Thyroid gland (tissue), 4 donors: ENCODE measurements at regions not wholly inside any gene's neighbourhood (a gene's known extent, or its start where the extent isn't known, plus 50 kb on each side); places are given as distances from the start of the nearest gene placed in this dataset.

Experiments used
- DNase-seq, 2 donors: peaks; one replicate each; pipeline ENCODE4 v3.0.0-alpha.2; 2019
- H3K27ac ChIP-seq, 3 donors: fragments of 200-600 bp; sonication (generic); 1 replicate in 2 of 3; 2 replicates in 1 of 3; pipeline ENCODE4 v1.5.1; 2016 to 2019; ENCODE audit warnings: mild to moderate bottlenecking in 1 of 3, moderate library complexity in 1 of 3
- H3K27me3 ChIP-seq: fragments of 200-600 bp; sonication (generic); one replicate; pipeline ENCODE4 v1.5.1; 2019
- H3K36me3 ChIP-seq, 2 donors: fragments of 200-600 bp; sonication (generic); one replicate each; pipeline ENCODE4 v1.5.1; 2016 to 2019
- H3K4me1 ChIP-seq, 2 donors: fragments of 200-600 bp; sonication (generic); one replicate each; pipeline ENCODE4 v1.5.1; 2017 to 2019
- H3K4me3 ChIP-seq, 3 donors: fragments of 200-600 bp; sonication (generic); replicated peaks in 1 of 3; 1 replicate in 2 of 3; 2 replicates in 1 of 3; pipeline ENCODE4 v1.5.1; 2016; ENCODE audit warnings: mild to moderate bottlenecking in 1 of 3
- H3K9me3 ChIP-seq: fragments of 200-600 bp; sonication (generic); one replicate; pipeline ENCODE4 v1.5.1; 2017
- POLR2A ChIP-seq, 2 donors: fragments of 450-650 bp; IDR thresholded peaks; one replicate each; pipeline ENCODE4 v1.6.1; 2017; ENCODE audit warnings: antibody characterized with exemption in 2 of 2, mild to moderate bottlenecking in 2 of 2, moderate library complexity in 1 of 2
- whole genome bisulfite sequencing, 2 donors: methylation state at CpG; one replicate each; pipeline ENCODE4 v1.1.5; 2017; 5-methylcytosine and 5-hydroxymethylcytosine counted together
- intact Hi-C: fragments of 100-400 bp; cut with DNase I; formaldehyde crosslinking; loops from one replicate; pipeline ENCODE4 v1.15.1; 2023
- TF ChIP-seq, protein P1 (sequence below), 6 experiments: fragments of 200-600 bp in 3 of 6; fragments of 450-650 bp in 3 of 6; sonication (generic) in 3 of 6; IDR thresholded peaks; one replicate each; pipeline ENCODE4 v1.5.1; 2016 to 2019; ENCODE audit warnings: antibody characterized with exemption in 6 of 6, mild to moderate bottlenecking in 2 of 6, inconsistent platforms in 1 of 6, moderate library complexity in 1 of 6

DNA sequence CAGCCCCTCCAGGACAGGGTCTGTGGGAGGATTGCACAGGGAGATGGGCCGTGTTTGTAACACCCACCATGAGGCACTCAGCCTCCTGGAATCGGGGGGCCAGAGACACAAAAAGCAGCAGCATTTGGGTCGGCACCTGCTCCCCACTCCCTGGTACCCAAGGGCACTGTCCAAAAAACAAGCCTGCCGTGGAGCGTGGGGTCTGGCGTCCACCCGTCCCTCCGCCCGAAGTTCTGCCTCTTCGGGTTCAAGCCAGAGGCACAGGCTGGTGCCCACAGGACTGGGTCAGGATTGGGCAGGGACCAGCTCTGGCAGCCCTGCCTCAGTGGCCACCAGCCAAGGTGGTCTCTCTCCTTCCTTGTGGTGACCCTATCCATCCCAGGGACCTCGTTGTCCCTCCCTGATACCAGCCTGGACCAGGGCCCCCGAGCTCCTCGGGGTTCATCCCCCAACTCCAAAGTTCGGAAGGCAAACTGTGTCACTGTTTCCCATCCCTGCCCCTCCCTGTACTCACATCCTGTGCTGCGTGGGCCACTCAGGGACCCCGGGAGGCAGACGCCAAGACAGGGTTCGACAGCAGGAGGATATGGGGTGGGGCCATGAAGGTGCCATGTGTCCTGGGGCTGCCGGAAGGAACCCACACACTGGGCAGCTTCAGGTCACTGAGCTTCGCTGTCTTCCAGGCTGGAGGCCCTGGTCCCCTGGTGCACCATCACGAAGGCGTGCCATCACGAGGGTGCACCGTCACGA lies 126.0 kb upstream of the HDAC4 start:
- Histone ChIP-seq H3K36me3 (no peaks in the 10 kb centered on the region), H3K27me3 (no peaks in the 10 kb centered on the region), H3K4me1 (no peaks in the 10 kb centered on the region), H3K27ac (no peak overlapping the region), H3K4me3 (no peak overlapping the region), H3K9me3 (no peaks in the 10 kb centered on the region)
- intact Hi-C loops, result no loop called here
- DNase-seq, result no peak
- TF ChIP-seq, protein P1, sequence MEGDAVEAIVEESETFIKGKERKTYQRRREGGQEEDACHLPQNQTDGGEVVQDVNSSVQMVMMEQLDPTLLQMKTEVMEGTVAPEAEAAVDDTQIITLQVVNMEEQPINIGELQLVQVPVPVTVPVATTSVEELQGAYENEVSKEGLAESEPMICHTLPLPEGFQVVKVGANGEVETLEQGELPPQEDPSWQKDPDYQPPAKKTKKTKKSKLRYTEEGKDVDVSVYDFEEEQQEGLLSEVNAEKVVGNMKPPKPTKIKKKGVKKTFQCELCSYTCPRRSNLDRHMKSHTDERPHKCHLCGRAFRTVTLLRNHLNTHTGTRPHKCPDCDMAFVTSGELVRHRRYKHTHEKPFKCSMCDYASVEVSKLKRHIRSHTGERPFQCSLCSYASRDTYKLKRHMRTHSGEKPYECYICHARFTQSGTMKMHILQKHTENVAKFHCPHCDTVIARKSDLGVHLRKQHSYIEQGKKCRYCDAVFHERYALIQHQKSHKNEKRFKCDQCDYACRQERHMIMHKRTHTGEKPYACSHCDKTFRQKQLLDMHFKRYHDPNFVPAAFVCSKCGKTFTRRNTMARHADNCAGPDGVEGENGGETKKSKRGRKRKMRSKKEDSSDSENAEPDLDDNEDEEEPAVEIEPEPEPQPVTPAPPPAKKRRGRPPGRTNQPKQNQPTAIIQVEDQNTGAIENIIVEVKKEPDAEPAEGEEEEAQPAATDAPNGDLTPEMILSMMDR (IDR thresholded peaks at IDR 0.05), result no peak
- TF ChIP-seq POLR2A (IDR thresholded peaks at IDR 0.05), result no peak
- 90 to 93% methylated on average over 11 to 24 of the region's 25 CpGs for WGBS, 2 donors

DNA sequence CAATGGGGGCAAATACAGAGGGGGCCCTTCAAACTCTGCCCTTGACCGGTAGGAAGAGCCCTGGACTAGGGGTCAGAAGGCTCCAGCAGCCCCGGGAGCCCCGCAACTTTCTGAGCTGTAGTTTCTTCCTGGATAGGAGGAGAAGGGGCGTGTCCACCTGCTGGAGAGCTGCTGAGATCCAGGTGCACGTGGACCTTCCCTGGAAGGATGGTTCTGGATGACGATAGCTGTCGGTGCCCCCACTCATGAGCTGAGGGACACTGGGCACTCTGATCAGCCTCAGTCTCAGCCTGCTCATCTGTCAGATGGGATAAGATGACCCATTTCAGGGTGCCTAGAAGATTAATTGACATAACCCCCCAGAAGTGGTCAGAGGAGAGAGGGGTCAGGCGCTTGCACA lies 125.2 kb upstream of the HDAC4 start:
- Histone ChIP-seq H3K4me1 (no peaks in the 10 kb centered on the region), H3K27me3 (no peaks in the 10 kb centered on the region), H3K4me3 (no peak overlapping the region), H3K27ac (no peak overlapping the region), H3K9me3 (no peaks in the 10 kb centered on the region), H3K36me3 (no peaks in the 10 kb centered on the region)
- DNase-seq, result no peak
- TF ChIP-seq POLR2A (IDR thresholded peaks at IDR 0.05), result no peak
- TF ChIP-seq, protein P1 (IDR thresholded peaks at IDR 0.05), result no peak
- 74 to 76% methylated on average over 5 to 8 of the region's 8 CpGs for WGBS, 2 donors
- intact Hi-C loops, result no loop called here

DNA sequence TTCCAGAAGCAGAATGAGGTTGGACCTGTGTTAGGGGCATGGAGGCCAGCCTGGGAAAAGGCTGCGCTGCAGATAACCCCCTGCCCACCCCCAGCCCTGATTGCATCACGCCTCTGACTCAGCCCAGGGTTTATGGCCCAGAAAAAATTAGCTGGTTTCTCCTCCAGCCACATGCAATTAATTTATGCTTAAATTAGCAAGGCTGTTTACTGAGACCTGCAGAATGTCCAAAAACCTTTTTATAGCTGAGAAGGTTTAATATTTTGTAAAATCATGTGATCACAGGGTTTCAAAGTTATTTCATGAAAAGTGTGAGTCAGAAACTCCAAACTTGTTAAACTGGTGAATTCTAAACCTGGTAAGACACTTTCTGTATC lies 123.1 kb upstream of the HDAC4 start:
- Histone ChIP-seq H3K4me1 (no peaks in the 10 kb centered on the region), H3K4me3 (no peak overlapping the region), H3K9me3 (no peaks in the 10 kb centered on the region), H3K36me3 (no peaks in the 10 kb centered on the region), H3K27me3 (no peaks in the 10 kb centered on the region), H3K27ac (no peak overlapping the region)
- no peak for DNase-seq
- 49 to 79% methylated on average over 2 of the region's 2 CpGs for WGBS, 2 donors
- TF ChIP-seq, protein P1 (IDR thresholded peaks at IDR 0.05), result no peak
- no peak for TF ChIP-seq POLR2A (IDR thresholded peaks at IDR 0.05)
- intact Hi-C loops, result no loop called here

DNA sequence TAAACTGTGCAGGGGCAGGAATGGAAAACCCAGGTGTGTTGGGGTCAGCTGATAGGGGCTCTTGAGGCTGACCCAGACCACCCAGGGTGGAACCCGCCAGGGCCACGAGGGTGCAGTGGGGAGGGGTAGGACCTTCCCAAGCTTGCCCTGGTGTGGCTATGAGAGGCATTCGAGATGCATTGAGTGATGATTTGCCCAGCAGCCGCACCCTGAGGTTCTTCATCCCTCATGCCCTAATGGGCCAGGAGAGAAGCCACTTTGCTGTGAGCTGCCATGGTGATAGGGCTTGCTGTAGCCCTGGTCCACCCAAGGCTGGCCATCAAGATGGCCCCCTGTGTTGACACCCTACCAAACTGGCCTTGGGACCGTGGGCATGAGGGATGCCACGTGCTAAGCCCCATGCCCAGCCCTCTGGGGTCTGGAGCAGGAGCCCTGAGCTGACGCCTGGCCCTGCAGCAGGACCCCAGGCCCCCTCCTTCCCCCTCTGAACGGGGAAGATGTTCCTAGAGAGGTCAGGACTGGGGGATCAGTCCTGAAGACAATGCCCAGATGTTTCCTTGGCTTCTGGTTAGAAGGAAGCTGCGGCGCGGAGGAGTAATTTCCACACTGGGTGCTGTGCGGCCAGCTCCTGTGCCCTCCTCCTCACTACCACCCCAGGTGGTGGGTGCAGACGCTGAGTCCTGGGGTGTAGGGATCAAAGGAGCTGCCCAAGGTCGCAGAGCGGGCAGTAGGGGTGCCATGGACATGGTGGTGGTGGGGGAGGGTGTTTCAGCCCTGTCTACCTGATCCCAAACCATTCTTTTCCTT lies 122.5 kb upstream of the HDAC4 start:
- no peaks in the 10 kb centered on the region for H3K4me1 ChIP-seq
- no peaks in the 10 kb centered on the region for H3K9me3 ChIP-seq
- no peaks in the 10 kb centered on the region for H3K36me3 ChIP-seq
- H3K27me3 ChIP-seq, result no peaks in the 10 kb centered on the region
- intact Hi-C loops, result no loop called here
- no peak for DNase-seq
- TF ChIP-seq, protein P1 (IDR thresholded peaks at IDR 0.05), result no peak
- TF ChIP-seq POLR2A (IDR thresholded peaks at IDR 0.05), result no peak
- H3K27ac ChIP-seq, result no peak overlapping the region
- 78 to 87% methylated on average over 9 to 10 of the region's 15 CpGs for WGBS, 2 donors
- H3K4me3 ChIP-seq, result no peak overlapping the region

DNA sequence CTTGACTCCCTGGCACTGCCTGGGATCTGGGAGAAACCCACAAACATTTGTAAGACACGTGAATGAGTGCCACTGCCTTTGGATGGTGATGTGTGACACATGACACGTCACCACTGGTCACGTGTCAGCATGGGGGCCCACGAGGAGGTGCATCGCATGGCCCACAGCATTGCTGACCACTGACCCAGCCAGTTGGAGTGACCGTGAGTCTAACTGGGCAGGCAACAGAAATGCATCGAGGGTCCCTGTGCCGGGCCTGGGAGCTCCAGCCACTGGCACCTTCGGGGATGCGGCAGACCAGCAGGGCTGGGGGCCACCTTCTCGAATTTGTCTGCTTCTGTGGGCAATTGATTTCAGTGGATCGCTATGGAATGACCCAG lies 121.9 kb upstream of the HDAC4 start:
- no peaks in the 10 kb centered on the region for H3K4me1 ChIP-seq
- H3K9me3 ChIP-seq, result no peaks in the 10 kb centered on the region
- intact Hi-C loops, result no loop called here
- 86 to 87% methylated on average over 1 to 12 of the region's 12 CpGs for WGBS, 2 donors
- no peak overlapping the region for H3K27ac ChIP-seq
- no peak for DNase-seq
- no peaks in the 10 kb centered on the region for H3K36me3 ChIP-seq
- no peaks in the 10 kb centered on the region for H3K27me3 ChIP-seq
- no peak overlapping the region for H3K4me3 ChIP-seq
- no peak for TF ChIP-seq POLR2A (IDR thresholded peaks at IDR 0.05)
- TF ChIP-seq, protein P1 (IDR thresholded peaks at IDR 0.05), result no peak
